SU-DHL-6 (cell line): ENCODE measurements at regions not wholly inside any gene's neighbourhood (a gene's known extent, or its start where the extent isn't known, plus 50 kb on each side); places are given as distances from the start of the nearest gene placed in this dataset.

Experiments
- EZH2phosphoT487 ChIP-seq: fragments of 200-600 bp; sonication (generic), shearing (Covaris generic); conservative IDR thresholded peaks from 2 replicates; pipeline ENCODE4 v1.6.1; 2018; ENCODE audit warnings: mild to moderate bottlenecking, antibody characterized with exemption, low read length, moderate library complexity, mixed read lengths
- TF ChIP-seq, protein P1 (sequence below): fragments of 200-600 bp; sonication (generic); IDR thresholded peaks from one replicate; pipeline ENCODE4 v1.5.1; 2017; ENCODE audit warnings: antibody characterized with exemption, mild to moderate bottlenecking, low read length, moderate library complexity; ENCODE audit not compliant: insufficient read depth, poor library complexity, severe bottlenecking

GRCh38 chr11:115941481-115941993 lies 437.3 kb upstream of the CADM1 start:
- TF ChIP-seq, protein P1, sequence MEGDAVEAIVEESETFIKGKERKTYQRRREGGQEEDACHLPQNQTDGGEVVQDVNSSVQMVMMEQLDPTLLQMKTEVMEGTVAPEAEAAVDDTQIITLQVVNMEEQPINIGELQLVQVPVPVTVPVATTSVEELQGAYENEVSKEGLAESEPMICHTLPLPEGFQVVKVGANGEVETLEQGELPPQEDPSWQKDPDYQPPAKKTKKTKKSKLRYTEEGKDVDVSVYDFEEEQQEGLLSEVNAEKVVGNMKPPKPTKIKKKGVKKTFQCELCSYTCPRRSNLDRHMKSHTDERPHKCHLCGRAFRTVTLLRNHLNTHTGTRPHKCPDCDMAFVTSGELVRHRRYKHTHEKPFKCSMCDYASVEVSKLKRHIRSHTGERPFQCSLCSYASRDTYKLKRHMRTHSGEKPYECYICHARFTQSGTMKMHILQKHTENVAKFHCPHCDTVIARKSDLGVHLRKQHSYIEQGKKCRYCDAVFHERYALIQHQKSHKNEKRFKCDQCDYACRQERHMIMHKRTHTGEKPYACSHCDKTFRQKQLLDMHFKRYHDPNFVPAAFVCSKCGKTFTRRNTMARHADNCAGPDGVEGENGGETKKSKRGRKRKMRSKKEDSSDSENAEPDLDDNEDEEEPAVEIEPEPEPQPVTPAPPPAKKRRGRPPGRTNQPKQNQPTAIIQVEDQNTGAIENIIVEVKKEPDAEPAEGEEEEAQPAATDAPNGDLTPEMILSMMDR: no peak
- TF ChIP-seq EZH2phosphoT487: no peak
